ENCODE measurements at regions not wholly inside any gene's neighbourhood (a gene's known extent, or its start where the extent isn't known, plus 50 kb on each side); places are given as distances from the start of the nearest gene placed in this dataset.
"Not testable (repeated sequence)": the region's sequence is repeated elsewhere in the genome, so short reads cannot be mapped to it uniquely, and the experiment has no call there.

DNA sequence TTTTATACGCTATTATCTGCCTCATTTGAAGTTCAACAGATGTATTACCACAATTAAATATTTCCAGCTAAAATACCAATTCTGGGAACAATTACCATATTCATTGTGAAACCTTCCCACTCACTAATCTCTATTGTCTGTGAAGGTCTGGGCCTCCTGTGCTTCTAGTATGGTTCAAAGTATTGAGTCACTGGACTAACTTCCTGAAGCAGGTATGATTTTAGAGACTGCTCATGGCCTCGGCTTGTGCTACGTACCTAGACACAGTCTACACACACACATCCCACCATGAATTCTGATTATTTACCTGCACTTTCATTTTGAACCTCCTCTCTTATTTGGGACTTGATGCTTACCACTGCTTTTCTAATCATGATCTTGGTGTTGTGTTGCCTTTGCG lies 180.7 kb upstream of the EPHA4 start:
- no peak for DNase-seq

DNA sequence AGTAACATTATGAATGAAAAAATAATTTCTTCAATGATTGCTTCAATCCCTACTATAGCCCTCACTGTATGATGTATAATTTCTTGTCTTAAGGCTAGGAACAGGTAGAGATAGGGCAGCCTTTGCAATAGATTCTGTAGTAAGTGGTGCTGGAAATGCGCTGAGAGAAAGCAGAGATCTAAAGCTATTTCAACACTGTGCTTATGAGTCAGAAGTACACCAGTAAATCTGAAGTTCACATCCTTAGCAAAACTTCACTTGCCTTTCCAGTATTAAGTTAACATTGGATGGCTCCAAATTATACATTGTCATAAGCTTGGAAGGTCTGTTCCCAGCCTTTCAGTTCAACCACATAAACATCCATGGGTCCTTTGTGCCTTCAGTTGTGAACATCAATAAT lies 178.2 kb upstream of the EPHA4 start:
- no peak for DNase-seq

- no peak for DNase-seq
Measured at GRCh38 chr2:221747289-221747972, 175.3 kb upstream of the EPHA4 start.

DNA sequence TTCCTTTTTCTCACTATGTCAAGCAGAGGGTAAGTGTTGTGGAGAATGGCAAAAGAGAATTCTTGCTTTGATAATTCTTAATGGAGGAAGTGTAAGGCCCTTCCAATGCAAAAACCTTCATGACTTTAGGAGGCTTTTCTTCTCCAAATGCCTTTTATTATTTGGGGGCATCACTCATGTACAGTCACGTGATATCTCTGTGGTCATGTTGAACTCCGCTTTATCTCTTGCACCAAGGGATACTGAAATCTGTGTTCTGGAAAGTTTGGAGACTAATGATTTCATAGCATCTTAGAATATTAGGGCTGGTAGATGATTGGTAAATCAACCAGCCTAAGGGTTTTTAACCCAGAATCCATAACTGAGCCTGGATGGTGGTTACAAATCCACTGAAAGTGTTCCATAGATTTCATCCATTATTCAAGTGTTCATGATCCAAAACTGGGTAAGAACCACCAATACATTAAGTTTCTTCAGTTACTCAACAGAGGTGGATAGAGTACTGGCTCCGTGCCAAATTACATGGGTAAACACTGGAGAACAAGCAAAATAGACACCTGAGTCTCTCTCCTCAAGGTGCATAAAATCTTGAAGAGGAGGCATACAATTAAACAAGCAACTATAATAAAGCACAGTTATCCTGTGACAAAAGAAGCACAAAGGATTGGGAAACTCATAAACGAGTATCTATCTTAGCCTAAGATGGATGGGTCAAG lies 169.6 kb upstream of the EPHA4 start:
- DNase-seq: no peak

DNA sequence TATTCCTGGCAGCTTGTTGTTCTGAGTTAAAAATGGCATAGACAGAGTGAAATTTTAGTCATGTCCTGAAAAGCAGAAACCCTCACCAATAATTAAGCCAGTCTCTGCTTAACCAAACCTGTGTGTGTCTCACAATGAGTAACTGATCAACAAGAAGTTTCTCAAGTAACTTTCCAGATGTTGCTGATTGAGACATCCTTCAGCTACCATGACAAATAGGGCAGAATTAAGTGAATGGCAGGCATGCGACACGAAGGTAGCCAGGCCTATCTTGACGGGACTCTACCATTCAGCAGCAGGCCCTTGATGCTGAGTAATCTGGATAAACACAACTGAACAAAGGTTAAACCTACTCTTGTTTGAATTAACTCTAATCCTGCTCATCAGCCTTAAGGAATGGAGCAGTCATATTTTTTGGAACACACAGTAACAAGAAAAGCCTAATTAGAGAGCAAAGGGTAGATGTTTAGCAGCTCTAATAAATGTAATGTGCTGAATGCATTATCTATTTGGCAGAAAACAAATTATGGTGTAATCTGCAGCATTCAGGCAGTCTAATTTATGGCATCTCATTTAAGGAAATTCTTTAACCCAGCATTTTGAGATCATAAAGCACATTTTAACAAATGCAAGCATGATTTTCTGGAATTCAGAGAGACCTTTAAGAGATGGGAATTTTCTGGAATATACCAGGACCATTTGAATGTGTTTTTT lies 159.5 kb upstream of the EPHA4 start:
- DNase-seq: no peak

GRCh38 chr2:221726894-221727513 lies 154.9 kb upstream of the EPHA4 start:
- DNase-seq: no peak

DNA sequence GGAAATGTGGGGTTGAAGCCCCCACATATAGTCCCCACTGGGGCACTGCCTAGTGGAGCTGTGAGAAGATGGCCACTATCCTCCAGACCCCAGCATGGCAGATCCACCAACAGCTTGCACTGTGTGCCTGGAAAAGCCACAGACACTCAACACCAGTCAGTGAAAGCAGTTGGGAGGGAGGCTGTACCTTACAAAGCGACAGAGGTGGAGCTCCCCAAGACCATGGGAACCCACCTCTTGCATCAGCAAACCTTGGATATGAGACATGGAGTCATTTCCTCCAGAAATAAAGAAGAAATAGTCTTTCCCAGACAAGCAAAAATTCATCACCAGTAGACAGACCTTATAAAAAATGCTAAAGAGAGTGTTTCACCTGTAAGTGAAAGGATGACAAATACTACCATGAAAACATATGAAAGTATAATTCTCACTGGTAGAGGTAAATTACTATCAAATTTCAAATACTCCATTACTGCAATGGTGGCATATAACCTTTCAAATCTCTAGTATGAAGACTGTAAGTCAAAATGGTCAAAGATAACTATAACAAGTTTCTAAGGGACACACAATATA lies 152.6 kb upstream of the EPHA4 start:
- no peak for DNase-seq

DNA sequence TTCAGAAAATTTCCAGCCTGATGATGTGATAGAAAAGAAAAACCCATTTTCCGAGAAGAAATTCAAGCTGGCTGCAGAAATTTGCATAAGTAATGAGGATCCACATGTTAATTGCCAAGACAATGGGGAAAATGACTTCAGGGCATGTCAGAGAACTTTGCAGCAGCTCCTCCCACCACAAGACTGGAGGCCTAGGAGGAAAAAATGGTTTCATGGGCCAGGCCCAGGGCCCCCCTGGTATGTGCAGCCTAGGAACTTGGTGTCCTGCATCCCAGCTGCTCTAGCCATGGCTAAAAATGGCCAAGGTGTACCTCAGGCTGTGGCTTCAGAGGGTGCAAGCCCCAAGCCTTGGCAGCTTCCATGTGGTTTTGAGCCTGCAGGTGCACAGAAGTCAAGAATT lies 152.0 kb upstream of the EPHA4 start:
- not testable (repeated sequence) for DNase-seq

- DNase-seq: no peak
Measured at GRCh38 chr2:221716426-221717303, 144.6 kb upstream of the EPHA4 start.

DNA sequence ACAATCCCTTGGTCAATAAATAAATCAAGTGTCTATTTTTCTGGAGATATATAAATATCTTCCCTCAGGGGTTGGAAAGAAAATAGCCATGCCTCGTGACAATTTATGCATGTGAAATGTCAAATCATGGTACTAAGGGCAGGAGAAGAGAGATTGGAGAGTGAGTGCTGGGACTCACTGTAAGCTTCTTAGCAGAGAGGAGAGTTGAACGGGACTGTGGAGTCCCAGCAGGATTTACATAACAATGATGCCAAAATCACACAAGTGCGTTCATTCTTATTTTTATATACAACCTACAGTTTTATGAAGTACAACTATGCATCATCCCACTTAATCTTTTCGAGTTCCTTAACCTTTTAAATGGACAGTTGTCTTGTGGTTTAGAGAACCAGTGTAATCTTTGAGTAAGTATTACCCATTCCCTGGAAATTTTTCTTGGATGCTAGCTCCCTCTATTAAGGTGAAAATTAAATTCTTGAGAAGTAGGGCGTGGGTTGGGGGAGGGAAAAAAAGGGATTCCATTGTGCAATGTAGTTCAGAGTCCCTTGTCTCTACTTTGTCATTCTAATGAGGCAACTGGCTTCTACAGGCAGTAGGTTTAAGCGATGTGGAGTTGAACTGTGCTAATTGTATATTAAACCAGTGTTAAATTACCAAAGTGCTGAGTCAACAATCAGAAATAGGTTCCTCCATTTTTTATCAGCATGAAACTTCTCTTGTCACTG lies 143.6 kb upstream of the EPHA4 start:
- DNase-seq: no peak

DNA sequence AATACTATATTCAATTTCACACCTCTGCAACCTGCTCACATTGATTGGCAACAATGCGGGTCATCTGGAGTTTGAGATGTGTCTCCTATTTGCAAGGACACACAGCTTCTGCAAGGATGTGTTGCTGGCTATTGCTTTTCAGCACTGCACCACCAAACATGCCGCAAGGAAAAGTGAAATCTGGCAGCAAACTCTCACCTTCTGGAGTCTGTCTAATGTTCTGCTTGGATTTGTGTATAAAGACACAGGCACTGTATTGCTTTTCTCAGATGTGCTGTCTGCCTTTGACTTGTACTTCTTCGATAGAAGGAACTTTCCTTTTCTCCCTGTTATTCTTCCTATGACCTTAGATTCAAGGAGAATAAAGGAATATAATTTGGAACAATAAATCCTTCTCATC lies 138.6 kb upstream of the EPHA4 start:
- DNase-seq: no peak

DNA sequence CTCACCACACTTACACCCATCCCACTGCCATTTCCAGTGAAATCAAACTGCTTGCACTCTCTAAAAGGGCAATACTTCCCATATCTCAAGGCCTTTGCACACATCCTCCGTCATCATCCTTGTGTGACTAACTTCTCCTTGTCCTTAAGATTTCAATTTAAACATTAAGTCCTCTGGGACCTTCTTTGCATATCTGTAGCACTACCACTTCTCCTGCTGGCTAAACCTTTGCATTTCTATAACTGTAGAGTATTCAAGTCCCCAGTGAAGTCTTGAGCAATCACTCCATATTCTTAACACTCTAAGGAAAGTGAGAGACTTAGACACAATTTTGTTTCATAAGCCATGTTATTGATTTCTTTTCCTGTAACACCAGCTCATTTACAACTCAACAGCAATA lies 136.8 kb upstream of the EPHA4 start:
- no peak for DNase-seq

- no peak for DNase-seq
Measured at GRCh38 chr2:221705185-221705877, 133.2 kb upstream of the EPHA4 start.

DNA sequence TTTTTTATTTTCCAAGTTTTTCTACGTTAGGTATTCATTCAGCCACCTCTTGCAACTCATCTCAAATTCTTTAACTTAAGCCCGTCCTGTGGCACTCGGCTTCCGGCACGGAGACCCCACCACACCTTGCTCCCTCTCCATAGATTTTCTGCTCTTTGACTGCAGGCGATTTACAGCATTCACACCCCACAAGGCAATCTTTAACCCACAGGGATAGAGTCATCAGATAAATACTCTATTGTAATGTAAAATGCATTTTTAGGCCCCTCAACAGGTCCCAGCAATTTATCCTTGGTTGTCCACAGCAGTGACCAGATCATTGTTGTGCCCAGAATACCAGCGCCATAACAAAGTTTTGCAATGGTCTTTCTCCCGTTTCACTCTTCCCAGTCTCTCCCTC lies 132.3 kb upstream of the EPHA4 start:
- no peak for DNase-seq

DNA sequence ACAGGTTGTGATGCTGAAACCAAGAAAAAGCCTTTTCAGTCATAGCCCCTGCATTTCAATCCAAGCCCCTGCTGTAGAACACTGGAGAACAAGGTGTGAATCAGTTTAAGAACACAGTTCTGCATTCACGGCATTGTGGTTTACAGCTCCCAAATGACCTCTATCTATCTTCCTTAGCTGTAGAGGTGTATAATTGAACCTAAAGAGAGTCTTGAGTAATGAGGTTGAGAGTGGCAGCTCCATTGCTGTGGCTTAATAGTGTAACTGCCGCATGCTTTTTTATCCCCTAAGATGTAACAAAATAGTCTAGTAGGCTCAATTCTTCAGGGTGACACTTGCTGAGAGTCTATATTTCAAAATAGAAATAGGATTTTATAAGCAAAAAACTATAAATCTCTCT lies 121.3 kb upstream of the EPHA4 start:
- DNase-seq: no peak

- DNase-seq: no peak
Measured at GRCh38 chr2:221691571-221691970, 119.5 kb upstream of the EPHA4 start.

- no peak for DNase-seq
Measured at GRCh38 chr2:221689140-221689539, 117.0 kb upstream of the EPHA4 start.

DNA sequence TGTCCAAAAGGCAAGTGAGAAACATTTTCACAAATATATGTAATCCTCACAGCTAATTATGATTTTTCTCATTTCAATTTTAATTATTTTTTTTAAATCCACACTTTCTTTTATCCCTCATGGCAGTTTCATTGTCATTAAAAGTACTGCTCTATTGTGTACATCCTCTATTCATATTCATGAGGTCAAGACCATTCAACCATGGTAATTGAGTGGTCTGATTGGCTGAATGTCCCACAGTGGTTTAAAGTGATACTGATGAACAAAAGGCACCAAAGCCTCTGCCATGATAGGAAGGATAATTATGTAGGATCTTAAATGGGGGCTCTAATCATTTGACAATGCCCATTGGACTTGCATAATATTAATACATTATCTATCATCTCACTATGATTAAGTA lies 108.4 kb upstream of the EPHA4 start:
- no peak for DNase-seq

- no peak for DNase-seq
Measured at GRCh38 chr2:221677688-221678087, 105.6 kb upstream of the EPHA4 start.

- no peak for DNase-seq
Measured at GRCh38 chr2:221676566-221677172, 104.6 kb upstream of the EPHA4 start.

Measured in dermis blood vessel endothelial cell (primary cell).